ENCODE measurements at regions not wholly inside any gene's neighbourhood (a gene's known extent, or its start where the extent isn't known, plus 50 kb on each side); places are given as distances from the start of the nearest gene placed in this dataset.

- DNase-seq (ENCODE audit: low read depth in 2 of 2, low spot score in 1 of 2), result no peak
Observed at GRCh38 chr2:8168876-8169424, 512.9 kb upstream of the ID2 start.

- DNase-seq (ENCODE audit: low read depth in 2 of 2, low spot score in 1 of 2), result no peak
Observed at GRCh38 chr2:8169443-8169842, 512.4 kb upstream of the ID2 start.

GRCh38 chr2:8170552-8171327 is 511.1 kb upstream of the ID2 start:
- DNase-seq (ENCODE audit: low read depth in 2 of 2, low spot score in 1 of 2), result no peak

- no peak for DNase-seq (ENCODE audit: low read depth in 2 of 2, low spot score in 1 of 2)
Observed at GRCh38 chr2:8171608-8172007, 510.2 kb upstream of the ID2 start.

GRCh38 chr2:8172661-8173060 is 509.2 kb upstream of the ID2 start:
- DNase-seq (ENCODE audit: low read depth in 2 of 2, low spot score in 1 of 2), result no peak

- no peak for DNase-seq (ENCODE audit: low read depth in 2 of 2, low spot score in 1 of 2)
Observed at GRCh38 chr2:8174641-8175257, 507.1 kb upstream of the ID2 start.

GRCh38 chr2:8176887-8177286 is 505.0 kb upstream of the ID2 start:
- DNase-seq (ENCODE audit: low read depth in 2 of 2, low spot score in 1 of 2), result no peak

- DNase-seq (ENCODE audit: low read depth in 2 of 2, low spot score in 1 of 2), result no peak
Observed at GRCh38 chr2:8177566-8177965, 504.3 kb upstream of the ID2 start.

GRCh38 chr2:8178911-8179310 is 502.9 kb upstream of the ID2 start:
- no peak for DNase-seq (ENCODE audit: low read depth in 2 of 2, low spot score in 1 of 2)

- DNase-seq (ENCODE audit: low read depth in 2 of 2, low spot score in 1 of 2), result no peak
Observed at GRCh38 chr2:8189316-8189715, 492.5 kb upstream of the ID2 start.

- DNase-seq (ENCODE audit: low read depth in 2 of 2, low spot score in 1 of 2), result no peak
Observed at GRCh38 chr2:8190279-8190678, 491.6 kb upstream of the ID2 start.

GRCh38 chr2:8191427-8191826 is 490.4 kb upstream of the ID2 start:
- no peak for DNase-seq (ENCODE audit: low read depth in 2 of 2, low spot score in 1 of 2)

- no peak for DNase-seq (ENCODE audit: low read depth in 2 of 2, low spot score in 1 of 2)
Observed at GRCh38 chr2:8193146-8193545, 488.7 kb upstream of the ID2 start.

- DNase-seq (ENCODE audit: low read depth in 2 of 2, low spot score in 1 of 2), result no peak
Observed at GRCh38 chr2:8193686-8194615, 487.9 kb upstream of the ID2 start.

GRCh38 chr2:8195784-8196183 is 486.1 kb upstream of the ID2 start:
- no peak for DNase-seq (ENCODE audit: low read depth in 2 of 2, low spot score in 1 of 2)

- DNase-seq (ENCODE audit: low read depth in 2 of 2, low spot score in 1 of 2), result no peak
Observed at GRCh38 chr2:8196316-8196715, 485.5 kb upstream of the ID2 start.

GRCh38 chr2:8197101-8197500 is 484.8 kb upstream of the ID2 start:
- no peak for DNase-seq (ENCODE audit: low read depth in 2 of 2, low spot score in 1 of 2)

GRCh38 chr2:8197825-8198224 is 484.0 kb upstream of the ID2 start:
- DNase-seq (ENCODE audit: low read depth in 2 of 2, low spot score in 1 of 2), result no peak

- no peak for DNase-seq (ENCODE audit: low read depth in 2 of 2, low spot score in 1 of 2)
Observed at GRCh38 chr2:8198766-8199382, 483.0 kb upstream of the ID2 start.

GRCh38 chr2:8202132-8202531 is 479.7 kb upstream of the ID2 start:
- DNase-seq (ENCODE audit: low read depth in 2 of 2, low spot score in 1 of 2), result no peak

- DNase-seq (ENCODE audit: low read depth in 2 of 2, low spot score in 1 of 2), result no peak
Observed at GRCh38 chr2:8203364-8203763, 478.5 kb upstream of the ID2 start.

Measured in stimulated activated CD8-positive, alpha-beta memory T cell treated with anti-CD3 and anti-CD28 coated beads, Interleukin-4, amount 100 ng/mL, for 4 hours (primary cell).